ENCODE measurements at regions not wholly inside any gene's neighbourhood (a gene's known extent, or its start where the extent isn't known, plus 50 kb on each side); places are given as distances from the start of the nearest gene placed in this dataset.
"Not testable (repeated sequence)": the region's sequence is repeated elsewhere in the genome, so short reads cannot be mapped to it uniquely, and the experiment has no call there.

GRCh38 chr9:30915451-30915850 lies 1469.0 kb upstream of the ACO1 start:
- no peaks in the 10 kb centered on the region for H3K9me3 Mint-ChIP-seq
- CTCF ChIA-PET: no interaction called here

GRCh38 chr9:30925126-30925525 lies 1459.3 kb upstream of the ACO1 start:
- no peak overlapping the region for H3K27ac Mint-ChIP-seq
- no peaks in the 10 kb centered on the region for H3K9me3 Mint-ChIP-seq
- no peaks in the 10 kb centered on the region for H3K27me3 Mint-ChIP-seq
- no peak overlapping the region for H3K4me3 Mint-ChIP-seq
- POLR2A ChIA-PET: no interaction called here
- H3K36me3 Mint-ChIP-seq (ENCODE audit: low read depth): no peaks in the 10 kb centered on the region
- no peaks in the 10 kb centered on the region for H3K4me1 Mint-ChIP-seq
- CTCF ChIA-PET: no interaction called here
- DNase-seq: no peak

More at GRCh38 chr9:30915451-30915850, 1469.0 kb upstream of the ACO1 start:
- Mint-ChIP-seq H3K4me3 (no peak overlapping the region), H3K27ac (no peak overlapping the region), H3K4me1 (no peaks in the 10 kb centered on the region), H3K36me3 (ENCODE audit: low read depth) (no peaks in the 10 kb centered on the region), H3K27me3 (no peaks in the 10 kb centered on the region)
- no peak for DNase-seq
- POLR2A ChIA-PET: no interaction called here

- CTCF ChIA-PET: no interaction called here
- Mint-ChIP-seq H3K36me3 (ENCODE audit: low read depth) (no peaks in the 10 kb centered on the region), H3K27ac (no peak overlapping the region), H3K4me3 (no peak overlapping the region), H3K27me3 (no peaks in the 10 kb centered on the region), H3K9me3 (no peaks in the 10 kb centered on the region), H3K4me1 (no peaks in the 10 kb centered on the region)
- no peak for DNase-seq
- POLR2A ChIA-PET: no interaction called here
Observed at GRCh38 chr9:30925635-30926034, 1458.8 kb upstream of the ACO1 start.

GRCh38 chr9:30928045-30928444 lies 1456.4 kb upstream of the ACO1 start:
- CTCF ChIA-PET: no interaction called here
- Mint-ChIP-seq H3K36me3 (ENCODE audit: low read depth) (no peaks in the 10 kb centered on the region), H3K9me3 (no peaks in the 10 kb centered on the region), H3K4me3 (no peak overlapping the region), H3K27ac (no peak overlapping the region), H3K27me3 (no peaks in the 10 kb centered on the region), H3K4me1 (no peaks in the 10 kb centered on the region)
- POLR2A ChIA-PET: no interaction called here
- no peak for DNase-seq

- ChIA-PET CTCF (no interaction called here), POLR2A (no interaction called here)
- Mint-ChIP-seq H3K9me3 (no peaks in the 10 kb centered on the region), H3K27me3 (no peaks in the 10 kb centered on the region), H3K27ac (no peak overlapping the region), H3K4me1 (no peaks in the 10 kb centered on the region), H3K4me3 (no peak overlapping the region), H3K36me3 (ENCODE audit: low read depth) (no peaks in the 10 kb centered on the region)
- no peak for DNase-seq
Observed at GRCh38 chr9:30932226-30932625, 1452.2 kb upstream of the ACO1 start.

GRCh38 chr9:30935730-30936129 lies 1448.7 kb upstream of the ACO1 start:
- Mint-ChIP-seq H3K36me3 (ENCODE audit: low read depth) (no peaks in the 10 kb centered on the region), H3K4me1 (no peaks in the 10 kb centered on the region), H3K9me3 (no peaks in the 10 kb centered on the region), H3K27me3 (no peaks in the 10 kb centered on the region), H3K4me3 (no peak overlapping the region), H3K27ac (no peak overlapping the region)
- POLR2A ChIA-PET: no interaction called here
- CTCF ChIA-PET: no interaction called here
- no peak for DNase-seq

GRCh38 chr9:30937106-30937505 lies 1447.3 kb upstream of the ACO1 start:
- Mint-ChIP-seq H3K27me3 (no peaks in the 10 kb centered on the region), H3K27ac (no peak overlapping the region)
- POLR2A ChIA-PET: no interaction called here

GRCh38 chr9:30942852-30943251 lies 1441.6 kb upstream of the ACO1 start:
- H3K9me3 Mint-ChIP-seq; H3K4me1 Mint-ChIP-seq; H3K36me3 Mint-ChIP-seq (ENCODE audit: low read depth); POLR2A ChIA-PET; H3K4me3 Mint-ChIP-seq; DNase-seq; CTCF ChIA-PET; H3K27me3 Mint-ChIP-seq; H3K27ac Mint-ChIP-seq: not testable (repeated sequence)

More at GRCh38 chr9:30937106-30937505, 1447.3 kb upstream of the ACO1 start:
- Mint-ChIP-seq H3K9me3 (no peaks in the 10 kb centered on the region), H3K4me1 (no peaks in the 10 kb centered on the region), H3K36me3 (ENCODE audit: low read depth) (no peaks in the 10 kb centered on the region), H3K4me3 (no peak overlapping the region)
- no peak for DNase-seq
- CTCF ChIA-PET: no interaction called here

- Mint-ChIP-seq H3K36me3 (ENCODE audit: low read depth) (no peaks in the 10 kb centered on the region), H3K9me3 (peaks cover 6% of the 10 kb centered on the region), H3K4me3 (no peak overlapping the region), H3K27me3 (no peaks in the 10 kb centered on the region), H3K27ac (no peak overlapping the region), H3K4me1 (no peaks in the 10 kb centered on the region)
- CTCF ChIA-PET: no interaction called here
- POLR2A ChIA-PET: no interaction called here
- DNase-seq: no peak
Observed at GRCh38 chr9:30943446-30944224, 1440.8 kb upstream of the ACO1 start.

- Mint-ChIP-seq H3K27ac (no peak overlapping the region), H3K4me1 (no peaks in the 10 kb centered on the region), H3K36me3 (ENCODE audit: low read depth) (no peaks in the 10 kb centered on the region), H3K27me3 (no peaks in the 10 kb centered on the region), H3K9me3 (peaks cover 6% of the 10 kb centered on the region), H3K4me3 (no peak overlapping the region)
- CTCF ChIA-PET: no interaction called here
- POLR2A ChIA-PET: no interaction called here
- no peak for DNase-seq
Observed at GRCh38 chr9:30944225-30944569, 1440.2 kb upstream of the ACO1 start.

- Mint-ChIP-seq H3K4me1 (no peaks in the 10 kb centered on the region), H3K27ac (no peak overlapping the region), H3K36me3 (ENCODE audit: low read depth) (no peaks in the 10 kb centered on the region), H3K4me3 (no peak overlapping the region), H3K9me3 (peaks cover 6% of the 10 kb centered on the region), H3K27me3 (no peaks in the 10 kb centered on the region)
- ChIA-PET POLR2A (no interaction called here), CTCF (no interaction called here)
- no peak for DNase-seq
Observed at GRCh38 chr9:30944741-30945280, 1439.6 kb upstream of the ACO1 start.

- Mint-ChIP-seq H3K36me3 (ENCODE audit: low read depth) (no peaks in the 10 kb centered on the region), H3K27ac (no peak overlapping the region), H3K4me1 (no peaks in the 10 kb centered on the region), H3K9me3 (no peaks in the 10 kb centered on the region), H3K27me3 (no peaks in the 10 kb centered on the region), H3K4me3 (no peak overlapping the region)
- DNase-seq: no peak
- CTCF ChIA-PET: no interaction called here
- POLR2A ChIA-PET: no interaction called here
Observed at GRCh38 chr9:30964332-30964731, 1420.1 kb upstream of the ACO1 start.

GRCh38 chr9:30967476-30967875 lies 1417.0 kb upstream of the ACO1 start:
- H3K4me1 Mint-ChIP-seq: no peaks in the 10 kb centered on the region
- H3K36me3 Mint-ChIP-seq (ENCODE audit: low read depth): no peaks in the 10 kb centered on the region
- CTCF ChIA-PET: no interaction called here
- POLR2A ChIA-PET: no interaction called here
- H3K9me3 Mint-ChIP-seq: no peaks in the 10 kb centered on the region
- no peak overlapping the region for H3K27ac Mint-ChIP-seq
- no peaks in the 10 kb centered on the region for H3K27me3 Mint-ChIP-seq
- DNase-seq: no peak
- H3K4me3 Mint-ChIP-seq: no peak overlapping the region

GRCh38 chr9:30970186-30970585 lies 1414.3 kb upstream of the ACO1 start:
- no peak for DNase-seq
- H3K36me3 Mint-ChIP-seq (ENCODE audit: low read depth): no peaks in the 10 kb centered on the region
- no peaks in the 10 kb centered on the region for H3K4me1 Mint-ChIP-seq
- H3K27me3 Mint-ChIP-seq: no peaks in the 10 kb centered on the region
- POLR2A ChIA-PET: no interaction called here
- CTCF ChIA-PET: no interaction called here
- H3K27ac Mint-ChIP-seq: no peak overlapping the region
- no peak overlapping the region for H3K4me3 Mint-ChIP-seq
- H3K9me3 Mint-ChIP-seq: no peaks in the 10 kb centered on the region

Measured in activated CD4-positive, alpha-beta memory T cell treated with anti-CD3 and anti-CD28 coated beads, Interleukin-2, amount 10 ng/mL, durations not matched to agents 7 days and 5 days (primary cell).